Endothelial cell of umbilical vein (primary cell): ENCODE measurements at regions not wholly inside any gene's neighbourhood (a gene's known extent, or its start where the extent isn't known, plus 50 kb on each side); places are given as distances from the start of the nearest gene placed in this dataset.

Experiments
- BruUV-seq: library from RNA; stranded (reverse); fragments of 400-500 nt; replicated peaks from 2 replicates; lab custom pipeline; 2021; lab: Mats Ljungman, UMichigan
- CTCF ChIA-PET: fragments of 300-600, 350-600 bp; sonication (Branson Sonifier 250); formaldehyde crosslinking; loops from one replicate; lab custom pipeline; 2021; ENCODE audit warnings: antibody characterized with exemption, inconsistent platforms; lab: Charles Lee
- POLR2A ChIA-PET: fragments of 300-600, 350-600 bp; sonication (Branson Sonifier 250); formaldehyde crosslinking; loops from one replicate; lab custom pipeline; 2021; ENCODE audit warnings: antibody characterized with exemption, inconsistent platforms; lab: Charles Lee
- DNase-seq: peaks from one replicate; pipeline ENCODE4 v3.0.0-alpha.2; 2011; ENCODE audit warnings: low read depth, low spot score
- FAIRE-seq: peaks from 2 replicates; lab custom pipeline; 2011; peaks lifted over from hg19 to GRCh38; lab: Jason Lieb, UNC
- H2AFZ ChIP-seq: 2 replicates; pipeline ENCODE4 v1.6.0; 2012; ENCODE audit warnings: low read depth, low read length, control low read depth, inconsistent platforms
- H3K27ac ChIP-seq: 2 replicates; pipeline ENCODE4 v1.5.1; 2011; ENCODE audit warnings: low read depth, mild to moderate bottlenecking, control low read depth, low read length, moderate library complexity; ENCODE audit not compliant: insufficient read depth
- H3K27me3 ChIP-seq, 2 experiments: 2 replicates each; pipeline versions ENCODE4 v1.6.0 to v1.6.1; 2011; ENCODE audit warnings: low read length in 2 of 2, mixed read lengths in 1 of 2; ENCODE audit not compliant: control insufficient read depth in 2 of 2, insufficient read depth in 2 of 2
- H3K36me3 ChIP-seq, 2 experiments: 2 replicates in 1 of 2; 3 replicates in 1 of 2; pipeline ENCODE4 v1.5.1; 2011; ENCODE audit warnings: low read length in 2 of 2, mild to moderate bottlenecking in 1 of 2, moderate library complexity in 1 of 2; ENCODE audit not compliant: control insufficient read depth in 2 of 2, insufficient read depth in 2 of 2; ENCODE audit errors: extremely low read depth in 1 of 2
- H3K4me1 ChIP-seq: 3 replicates; pipeline ENCODE4 v1.5.1; 2011; ENCODE audit warnings: mild to moderate bottlenecking, low read length; ENCODE audit not compliant: control insufficient read depth, insufficient read depth; ENCODE audit errors: extremely low read depth
- H3K4me2 ChIP-seq: 2 replicates; pipeline ENCODE4 v1.6.1; 2011; ENCODE audit warnings: low read length, control low read depth, mixed read lengths; ENCODE audit not compliant: insufficient read depth
- H3K4me3 ChIP-seq, 3 experiments: fragments of 200-600 bp in 1 of 3; sonication (generic), shearing (Covaris generic) in 1 of 3; replicated peaks in 1 of 3; 2 replicates each; pipeline ENCODE4 v1.5.1; 2011 to 2016; ENCODE audit warnings: control low read depth in 3 of 3, low read length in 3 of 3, mild to moderate bottlenecking in 2 of 3, inconsistent platforms in 1 of 3, low read depth in 1 of 3, moderate library complexity in 1 of 3; ENCODE audit not compliant: insufficient read depth in 1 of 3
- H3K79me2 ChIP-seq: 2 replicates; pipeline ENCODE4 v1.6.0; 2012; ENCODE audit warnings: low read length, inconsistent platforms; ENCODE audit not compliant: control insufficient read depth, insufficient read depth
- H3K9ac ChIP-seq: replicated peaks from 2 replicates; pipeline ENCODE3; 2011; ENCODE audit warnings: low read length, control low read depth; ENCODE audit not compliant: insufficient read depth; ENCODE audit errors: extremely low read depth
- H3K9me1 ChIP-seq: replicated peaks from 3 replicates; pipeline ENCODE4 v1.6.0; 2011; ENCODE audit warnings: mild to moderate bottlenecking, low read length; ENCODE audit not compliant: control insufficient read depth, insufficient read depth; ENCODE audit errors: extremely low read depth
- H3K9me3 ChIP-seq: replicated peaks from 2 replicates; pipeline ENCODE4 v1.5.1; 2012; ENCODE audit warnings: low read length, inconsistent platforms; ENCODE audit not compliant: control insufficient read depth, insufficient read depth
- H4K20me1 ChIP-seq: replicated peaks from 2 replicates; pipeline ENCODE3; 2011; ENCODE audit warnings: mild to moderate bottlenecking, low read length; ENCODE audit not compliant: control insufficient read depth, insufficient read depth; ENCODE audit errors: extremely low read depth
- CTCF ChIP-seq, 2 donors: IDR thresholded peaks; 1 replicate in 1 of 2; 2 replicates in 1 of 2; pipeline ENCODE4 v1.5.1; 2011; ENCODE audit warnings: low read length in 2 of 2, mild to moderate bottlenecking in 2 of 2, moderate library complexity in 2 of 2, control low read depth in 1 of 2, inconsistent platforms in 1 of 2, low read depth in 1 of 2; ENCODE audit not compliant: insufficient read depth in 1 of 2; ENCODE audit errors: extremely low read depth in 1 of 2
- EZH2 ChIP-seq: IDR thresholded peaks from 2 replicates; pipeline ENCODE4 v1.6.1; 2012; ENCODE audit warnings: borderline replicate concordance, low read depth, mild to moderate bottlenecking, moderate library complexity, low read length, inconsistent platforms; ENCODE audit not compliant: severe bottlenecking
- FOS ChIP-seq: IDR thresholded peaks from 2 replicates; pipeline ENCODE4 v1.6.1; 2011; ENCODE audit warnings: mild to moderate bottlenecking, low read length, moderate library complexity, borderline replicate concordance; ENCODE audit not compliant: insufficient read depth
- GATA2 ChIP-seq: IDR thresholded peaks from 2 replicates; pipeline ENCODE4 v1.7.0; 2011; ENCODE audit warnings: low read depth, mild to moderate bottlenecking, moderate library complexity, mixed read lengths, low read length; ENCODE audit not compliant: insufficient read length, insufficient read depth
- JUN ChIP-seq: IDR thresholded peaks from 2 replicates; pipeline ENCODE4 v1.6.1; 2011; ENCODE audit warnings: borderline replicate concordance, low read depth; ENCODE audit not compliant: insufficient read length, insufficient read depth
- MAX ChIP-seq: IDR thresholded peaks from 2 replicates; pipeline ENCODE4 v1.6.1; 2011; ENCODE audit not compliant: insufficient read depth, insufficient read length
- MYC ChIP-seq: IDR thresholded peaks from one replicate; pipeline ENCODE4 v1.6.1; 2011; ENCODE audit warnings: mild to moderate bottlenecking, low read depth, low read length
- POLR2A ChIP-seq: IDR thresholded peaks from 2 replicates; pipeline ENCODE4 v1.6.1; 2012; ENCODE audit warnings: low read depth, mild to moderate bottlenecking, control low read depth, low read length
- POLR2AphosphoS5 ChIP-seq: IDR thresholded peaks from 2 replicates; pipeline ENCODE4 v1.6.1; 2012; ENCODE audit warnings: low read depth, mild to moderate bottlenecking, control low read depth, low read length, moderate library complexity; ENCODE audit not compliant: insufficient read depth
- dilution Hi-C: fragments of 300-500 bp; cut with MboI; formaldehyde crosslinking; loops from one replicate; pipeline ENCODE4 v1.15.0; 2019; ENCODE audit warnings: low sequenced_read_pairs; ENCODE audit not compliant: extremely low pct_ligation_motif_present
- intact Hi-C: fragments of 100-400 bp; cut with micrococcal nuclease; formaldehyde crosslinking; loops from one replicate; pipeline ENCODE4 v1.10.0; 2022

GRCh38 chr2:160822006-160822405 is 328.4 kb upstream of the RBMS1 start:
- DNase-seq (no peak), FAIRE-seq (no peak)
- H3K9ac ChIP-seq: no peak overlapping the region
- POLR2A ChIA-PET: no interaction called here
- H2AFZ ChIP-seq: no peak overlapping the region
- no peaks in the 10 kb centered on the region for H3K36me3 ChIP-seq
- intact Hi-C loops: no loop called here
- no peaks in the 10 kb centered on the region for H3K79me2 ChIP-seq
- no peaks in the 10 kb centered on the region for H4K20me1 ChIP-seq
- H3K9me3 ChIP-seq: peaks cover 4% of the 10 kb centered on the region
- H3K4me3 ChIP-seq: no peak overlapping the region
- dilution Hi-C loops: no loop called here
- peaks cover 0 to 3% of the 10 kb centered on the region in 2 experiments for H3K27me3 ChIP-seq
- no peak overlapping the region for H3K4me2 ChIP-seq
- H3K9me1 ChIP-seq: no peaks in the 10 kb centered on the region
- CTCF ChIA-PET: interaction anchor here (1.4 kb wide), 1 partner anchor 10 kb away, joined by 3 read pairs; no protein-coding TSS in a partner anchor
- TF ChIP-seq POLR2A: no peak
- no peak for TF ChIP-seq FOS
- TF ChIP-seq MYC: no peak
- TF ChIP-seq GATA2: no peak
- TF ChIP-seq POLR2AphosphoS5: no peak
- no peak for TF ChIP-seq MAX
- no peak overlapping the region for H3K27ac ChIP-seq
- no TSS peak for BruUV-seq
- no peaks in the 10 kb centered on the region for H3K4me1 ChIP-seq

DNA sequence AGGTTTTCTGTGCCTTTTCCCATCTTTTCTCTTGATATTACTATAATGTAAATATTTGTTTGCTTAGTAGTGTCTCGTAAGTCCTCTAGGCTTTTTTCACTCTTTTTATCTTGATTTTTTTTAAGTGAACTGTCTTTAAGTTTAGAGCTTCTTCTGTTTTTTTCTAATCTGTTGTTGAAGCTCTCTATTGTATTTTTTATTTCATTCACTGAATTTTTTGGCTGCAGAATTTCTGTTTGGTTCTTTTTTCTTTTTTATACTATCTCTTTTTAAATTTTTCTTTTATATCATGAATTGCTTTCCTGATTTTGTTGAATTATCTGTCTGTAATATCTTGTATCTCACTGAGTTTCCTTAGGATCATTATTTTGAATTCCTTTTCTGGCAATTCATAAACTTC is 331.8 kb upstream of the RBMS1 start:
- Histone ChIP-seq H3K9me3 (peaks cover 4% of the 10 kb centered on the region), H3K79me2 (no peaks in the 10 kb centered on the region), H3K27me3 (peaks cover 4 to 5% of the 10 kb centered on the region in 2 experiments), H2AFZ (no peak overlapping the region), H3K9me1 (no peaks in the 10 kb centered on the region), H3K4me2 (no peak overlapping the region), H3K4me3 (no peak overlapping the region), H3K4me1 (no peaks in the 10 kb centered on the region), H3K9ac (no peak overlapping the region), H4K20me1 (no peaks in the 10 kb centered on the region), H3K36me3 (no peaks in the 10 kb centered on the region), H3K27ac (no peak overlapping the region)
- ChIA-PET CTCF (no interaction called here), POLR2A (no interaction called here)
- no TSS peak for BruUV-seq
- FAIRE-seq (no peak), DNase-seq (no peak)
- no peak for TF ChIP-seq CTCF (IDR thresholded peaks at IDR 0.05; ENCODE audit: extremely low read depth in 1 of 2, insufficient read depth in 1 of 2, low read depth in 1 of 2, low read length in 2 of 2)
- TF ChIP-seq JUN: no peak
- no peak for TF ChIP-seq POLR2A
- TF ChIP-seq MAX: no peak
- no peak for TF ChIP-seq GATA2
- no peak for TF ChIP-seq EZH2
- no peak for TF ChIP-seq FOS
- TF ChIP-seq MYC: no peak
- no peak for TF ChIP-seq POLR2AphosphoS5
- dilution Hi-C loops (no loop called here), intact Hi-C loops (no loop called here)
